C4-2B (cell line): ENCODE measurements at regions not wholly inside any gene's neighbourhood (a gene's known extent, or its start where the extent isn't known, plus 50 kb on each side); places are given as distances from the start of the nearest gene placed in this dataset.

Experiments used
- H3K27ac ChIP-seq: fragments of 450-650 bp; 2 replicates; pipeline ENCODE4 v1.5.1; 2017
- ZFX ChIP-seq: fragments of 450-650 bp; IDR thresholded peaks from 2 replicates; pipeline ENCODE4 v1.6.1; 2017
- TF ChIP-seq, protein P1 (sequence below): fragments of 450-650 bp; conservative IDR thresholded peaks from 2 replicates; pipeline ENCODE4 v1.5.1; 2017; ENCODE audit warnings: mild to moderate bottlenecking

DNA sequence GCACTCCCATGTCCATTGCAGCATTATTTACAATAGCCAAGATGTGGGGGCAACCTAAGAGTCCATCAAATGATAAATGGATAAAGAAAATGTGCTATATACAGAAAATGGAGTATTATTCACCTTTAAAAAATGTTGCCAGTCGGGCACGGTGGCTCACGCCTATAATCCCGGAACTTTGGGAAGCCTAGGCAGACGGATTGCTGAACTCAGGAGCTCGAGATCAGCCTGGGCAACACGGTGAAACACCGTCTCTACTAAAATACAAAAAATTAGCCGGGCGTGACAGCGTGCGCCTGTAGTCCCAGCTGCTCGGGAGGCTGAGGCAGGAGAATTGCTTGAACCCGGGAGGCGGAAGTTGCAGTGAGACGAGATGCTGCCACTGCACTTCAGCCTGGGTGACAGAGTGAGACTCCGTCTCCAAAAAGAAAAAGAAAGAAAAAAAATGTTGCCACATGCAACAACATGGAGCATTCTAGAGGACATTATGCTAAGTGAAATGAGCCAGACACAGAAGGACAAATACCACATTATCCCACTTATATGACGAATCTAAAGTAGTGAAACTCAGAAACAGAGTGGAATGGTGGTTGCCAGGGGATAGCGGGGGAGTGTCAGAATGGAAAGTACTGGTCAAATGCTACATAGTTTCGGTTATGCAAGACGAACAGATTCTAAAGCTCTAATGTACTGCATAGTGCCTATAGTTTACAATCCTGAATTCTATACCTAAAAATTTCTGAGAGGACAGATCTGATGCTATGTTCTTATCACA, 1385.6 kb upstream of the TMEFF2 start:
- H3K27ac ChIP-seq: no peak overlapping the region
- no peak for TF ChIP-seq ZFX
- TF ChIP-seq, protein P1, sequence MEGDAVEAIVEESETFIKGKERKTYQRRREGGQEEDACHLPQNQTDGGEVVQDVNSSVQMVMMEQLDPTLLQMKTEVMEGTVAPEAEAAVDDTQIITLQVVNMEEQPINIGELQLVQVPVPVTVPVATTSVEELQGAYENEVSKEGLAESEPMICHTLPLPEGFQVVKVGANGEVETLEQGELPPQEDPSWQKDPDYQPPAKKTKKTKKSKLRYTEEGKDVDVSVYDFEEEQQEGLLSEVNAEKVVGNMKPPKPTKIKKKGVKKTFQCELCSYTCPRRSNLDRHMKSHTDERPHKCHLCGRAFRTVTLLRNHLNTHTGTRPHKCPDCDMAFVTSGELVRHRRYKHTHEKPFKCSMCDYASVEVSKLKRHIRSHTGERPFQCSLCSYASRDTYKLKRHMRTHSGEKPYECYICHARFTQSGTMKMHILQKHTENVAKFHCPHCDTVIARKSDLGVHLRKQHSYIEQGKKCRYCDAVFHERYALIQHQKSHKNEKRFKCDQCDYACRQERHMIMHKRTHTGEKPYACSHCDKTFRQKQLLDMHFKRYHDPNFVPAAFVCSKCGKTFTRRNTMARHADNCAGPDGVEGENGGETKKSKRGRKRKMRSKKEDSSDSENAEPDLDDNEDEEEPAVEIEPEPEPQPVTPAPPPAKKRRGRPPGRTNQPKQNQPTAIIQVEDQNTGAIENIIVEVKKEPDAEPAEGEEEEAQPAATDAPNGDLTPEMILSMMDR: no peak

DNA sequence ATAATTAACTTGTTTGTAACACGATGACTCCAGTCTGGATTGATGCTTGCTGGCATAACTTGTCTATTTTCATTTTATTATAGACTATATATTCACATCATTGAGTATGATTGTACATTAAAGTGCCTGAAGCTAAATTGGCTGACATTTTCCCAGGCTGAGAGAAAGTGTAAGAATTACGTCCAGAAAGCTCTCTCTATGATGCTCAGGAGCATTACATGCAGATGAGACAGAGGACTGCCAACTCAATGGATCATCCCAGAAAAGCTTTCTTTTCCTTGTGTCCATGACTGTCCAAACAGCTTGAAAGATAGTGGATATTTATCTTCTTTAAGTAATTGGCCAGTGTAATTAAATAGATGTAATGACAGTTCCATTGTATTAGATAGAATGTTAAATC, 1372.2 kb upstream of the TMEFF2 start:
- H3K27ac ChIP-seq: no peak overlapping the region
- TF ChIP-seq ZFX: no peak
- TF ChIP-seq, protein P1: no peak

DNA sequence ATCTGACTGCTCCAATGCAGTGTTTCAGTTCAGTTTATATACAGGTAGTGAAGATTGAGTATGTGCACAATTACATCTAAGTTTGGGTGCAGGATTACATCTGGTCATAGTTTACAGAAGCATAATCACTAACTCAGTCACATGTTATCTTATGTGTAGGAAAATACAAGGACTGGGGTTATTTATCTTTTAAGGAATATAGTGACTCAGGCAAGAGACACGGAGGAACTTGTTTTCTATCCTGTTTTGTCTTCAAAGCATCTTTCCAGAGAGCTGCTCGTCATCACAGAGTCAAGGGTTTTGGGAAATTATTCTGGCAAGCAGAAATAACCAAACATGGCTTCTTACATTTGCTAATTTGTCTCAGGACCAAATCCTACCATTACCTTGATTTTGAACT, 1371.5 kb upstream of the TMEFF2 start:
- H3K27ac ChIP-seq: no peak overlapping the region
- TF ChIP-seq, protein P1: no peak
- no peak for TF ChIP-seq ZFX

- H3K27ac ChIP-seq: no peak overlapping the region
- TF ChIP-seq, protein P1: no peak
- TF ChIP-seq ZFX: no peak
Observed at GRCh38 chr2:193562031-193562430, 1367.3 kb upstream of the TMEFF2 start.

GRCh38 chr2:193561054-193561453, 1366.3 kb upstream of the TMEFF2 start:
- no peak overlapping the region for H3K27ac ChIP-seq
- no peak for TF ChIP-seq ZFX
- TF ChIP-seq, protein P1: no peak

DNA sequence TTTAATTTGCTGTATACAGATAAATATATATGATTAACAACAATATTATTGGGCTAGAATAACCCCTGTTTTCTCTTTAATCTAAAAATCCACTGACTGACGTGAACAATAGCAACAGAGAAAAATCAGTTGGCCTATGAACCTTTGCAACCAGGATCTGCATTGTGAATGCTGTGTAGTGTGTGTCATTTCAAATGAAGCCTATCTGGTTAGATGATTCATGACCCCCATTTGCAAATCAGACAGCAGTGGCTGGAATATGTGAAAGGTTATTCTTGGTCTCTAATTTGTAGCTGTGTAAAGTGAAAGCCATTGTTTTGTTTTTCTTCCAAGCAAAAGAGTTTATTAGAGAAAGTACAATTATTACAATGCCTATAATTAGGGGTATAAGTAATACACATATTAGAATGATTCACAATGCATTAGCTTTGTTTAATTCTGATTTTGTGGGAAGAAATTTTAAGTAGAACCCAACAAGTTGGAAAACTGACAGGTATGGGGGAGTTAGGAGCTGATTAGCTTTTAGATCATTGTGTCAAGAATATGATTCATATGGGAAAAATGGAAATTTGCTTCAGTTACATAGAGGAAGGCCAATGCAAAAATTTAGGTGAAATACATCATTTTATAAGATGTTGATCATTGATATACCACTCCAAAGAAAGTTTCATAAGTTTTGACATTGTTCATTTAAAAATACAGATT, 1362.2 kb upstream of the TMEFF2 start:
- TF ChIP-seq ZFX: no peak
- TF ChIP-seq, protein P1: no peak
- no peak overlapping the region for H3K27ac ChIP-seq

- TF ChIP-seq, protein P1: no peak
- no peak for TF ChIP-seq ZFX
- no peak overlapping the region for H3K27ac ChIP-seq
Observed at GRCh38 chr2:193549661-193550060, 1354.9 kb upstream of the TMEFF2 start.
